DND-41 (cell line): ENCODE measurements at regions not wholly inside any gene's neighbourhood (a gene's known extent, or its start where the extent isn't known, plus 50 kb on each side); places are given as distances from the start of the nearest gene placed in this dataset.
"Not testable (repeated sequence)": the region's sequence is repeated elsewhere in the genome, so short reads cannot be mapped to it uniquely, and the experiment has no call there.

Experiments used
- EZH2 ChIP-seq: IDR thresholded peaks from 3 replicates; pipeline ENCODE4 v1.6.1; 2012; ENCODE audit warnings: borderline replicate concordance, low read depth, mild to moderate bottlenecking, moderate library complexity, low read length, inconsistent platforms; ENCODE audit not compliant: severe bottlenecking
- TF ChIP-seq, protein P1 (sequence below): IDR thresholded peaks from 2 replicates; pipeline ENCODE4 v1.5.1; 2012; ENCODE audit warnings: borderline replicate concordance, low read length, moderate library complexity, mild to moderate bottlenecking; ENCODE audit not compliant: poor library complexity, severe bottlenecking; ENCODE audit errors: extremely low read depth

DNA sequence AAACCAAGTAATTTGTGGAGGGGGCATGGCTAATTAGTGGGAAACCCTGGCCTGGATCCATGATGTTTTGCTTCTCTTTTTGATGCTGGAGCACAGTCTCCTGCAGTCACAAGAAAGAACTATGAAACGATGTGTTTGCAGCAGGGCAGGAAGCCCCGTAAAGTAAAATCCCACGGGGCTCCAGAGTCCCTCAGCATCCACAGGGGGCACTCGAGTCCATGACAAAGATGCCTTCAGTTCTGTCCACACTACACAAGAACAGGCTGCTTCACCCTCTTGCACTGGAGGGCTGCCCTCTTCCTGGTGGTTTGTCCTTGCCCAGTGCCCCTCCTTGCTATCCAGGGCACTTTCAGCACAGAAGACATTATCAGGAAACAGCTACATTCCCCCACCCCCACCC is 475.1 kb downstream of the TUBA3C start:
- TF ChIP-seq EZH2, result not testable (repeated sequence)
- TF ChIP-seq, protein P1, sequence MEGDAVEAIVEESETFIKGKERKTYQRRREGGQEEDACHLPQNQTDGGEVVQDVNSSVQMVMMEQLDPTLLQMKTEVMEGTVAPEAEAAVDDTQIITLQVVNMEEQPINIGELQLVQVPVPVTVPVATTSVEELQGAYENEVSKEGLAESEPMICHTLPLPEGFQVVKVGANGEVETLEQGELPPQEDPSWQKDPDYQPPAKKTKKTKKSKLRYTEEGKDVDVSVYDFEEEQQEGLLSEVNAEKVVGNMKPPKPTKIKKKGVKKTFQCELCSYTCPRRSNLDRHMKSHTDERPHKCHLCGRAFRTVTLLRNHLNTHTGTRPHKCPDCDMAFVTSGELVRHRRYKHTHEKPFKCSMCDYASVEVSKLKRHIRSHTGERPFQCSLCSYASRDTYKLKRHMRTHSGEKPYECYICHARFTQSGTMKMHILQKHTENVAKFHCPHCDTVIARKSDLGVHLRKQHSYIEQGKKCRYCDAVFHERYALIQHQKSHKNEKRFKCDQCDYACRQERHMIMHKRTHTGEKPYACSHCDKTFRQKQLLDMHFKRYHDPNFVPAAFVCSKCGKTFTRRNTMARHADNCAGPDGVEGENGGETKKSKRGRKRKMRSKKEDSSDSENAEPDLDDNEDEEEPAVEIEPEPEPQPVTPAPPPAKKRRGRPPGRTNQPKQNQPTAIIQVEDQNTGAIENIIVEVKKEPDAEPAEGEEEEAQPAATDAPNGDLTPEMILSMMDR, result peak; percentile 3
